HG03520 (cell line): ENCODE measurements at regions not wholly inside any gene's neighbourhood (a gene's known extent, or its start where the extent isn't known, plus 50 kb on each side); places are given as distances from the start of the nearest gene placed in this dataset.

Experiments
- ATAC-seq: cut with Tn5 transposase; IDR thresholded peaks from one replicate; pipeline ENCODE4 v1.9.1; 2021; ENCODE audit warnings: mild to moderate bottlenecking, moderate library complexity; ENCODE audit not compliant: unreplicated experiment

- no peak for ATAC-seq
Measured at GRCh38 chr14:36465178-36465577, 54.9 kb downstream of the NKX2-1 start.

- no peak for ATAC-seq
Measured at GRCh38 chr14:36462890-36463289, 57.1 kb downstream of the NKX2-1 start.

- ATAC-seq: no peak
Measured at GRCh38 chr14:36455241-36455627, 64.8 kb downstream of the NKX2-1 start.

- no peak for ATAC-seq
Measured at GRCh38 chr14:36454599-36455240, 65.3 kb downstream of the NKX2-1 start.

GRCh38 chr14:36452860-36453259, 67.2 kb downstream of the NKX2-1 start:
- ATAC-seq: no peak

GRCh38 chr14:36451310-36452065, 68.5 kb downstream of the NKX2-1 start:
- ATAC-seq: no peak

GRCh38 chr14:36450550-36450949, 69.5 kb downstream of the NKX2-1 start:
- ATAC-seq: no peak

- ATAC-seq: no peak
Measured at GRCh38 chr14:36449903-36450302, 70.1 kb downstream of the NKX2-1 start.

- ATAC-seq: no peak
Measured at GRCh38 chr14:36443374-36443773, 76.7 kb downstream of the NKX2-1 start.

GRCh38 chr14:36442824-36443241, 77.2 kb downstream of the NKX2-1 start:
- ATAC-seq: no peak

- no peak for ATAC-seq
Measured at GRCh38 chr14:36441283-36441682, 78.7 kb downstream of the NKX2-1 start.

- no peak for ATAC-seq
Measured at GRCh38 chr14:36439766-36440165, 80.3 kb downstream of the NKX2-1 start.

GRCh38 chr14:36438883-36439282, 81.1 kb downstream of the NKX2-1 start:
- no peak for ATAC-seq

GRCh38 chr14:36430662-36431084, 89.4 kb downstream of the NKX2-1 start:
- no peak for ATAC-seq

- no peak for ATAC-seq
Measured at GRCh38 chr14:36430169-36430568, 89.9 kb downstream of the NKX2-1 start.

- ATAC-seq: no peak
Measured at GRCh38 chr14:36429692-36430091, 90.3 kb downstream of the NKX2-1 start.

GRCh38 chr14:36428350-36428749, 91.7 kb downstream of the NKX2-1 start:
- ATAC-seq: no peak

- ATAC-seq: no peak
Measured at GRCh38 chr14:36426836-36427235, 93.2 kb downstream of the NKX2-1 start.

- no peak for ATAC-seq
Measured at GRCh38 chr14:36426113-36426512, 93.9 kb downstream of the NKX2-1 start.

GRCh38 chr14:36424478-36425102, 95.4 kb downstream of the NKX2-1 start:
- no peak for ATAC-seq

- no peak for ATAC-seq
Measured at GRCh38 chr14:36423430-36423829, 96.6 kb downstream of the NKX2-1 start.

- ATAC-seq: no peak
Measured at GRCh38 chr14:36420149-36420687, 99.8 kb upstream of the MBIP start.
